Stimulated activated effector memory CD8-positive, alpha-beta T cell treated with anti-CD3 and anti-CD28 coated beads, Interleukin-12 subunit alpha, Interleukin-12 subunit beta, amount 100 ng/mL, for 72 hours (primary cell): ENCODE measurements at regions not wholly inside any gene's neighbourhood (a gene's known extent, or its start where the extent isn't known, plus 50 kb on each side); places are given as distances from the start of the nearest gene placed in this dataset.

Experiments
- ATAC-seq: fragments of 150-1000 bp; cut with Tn5 transposase; 2 replicates; pipeline ENCODE4 v1.10.0; 2021
- DNase-seq, 2 donors: peaks; one replicate each; pipeline ENCODE4 v3.0.0; 2021 to 2022; ENCODE audit warnings: low spot score in 2 of 2
- H3K27ac Mint-ChIP-seq: one replicate; pipeline ENCODE4 v1.8.0; 2022; ENCODE audit warnings: mild to moderate bottlenecking, mixed read lengths
- H3K36me3 Mint-ChIP-seq: one replicate; pipeline ENCODE4 v1.8.0; 2022; ENCODE audit warnings: mild to moderate bottlenecking, mixed read lengths
- H3K4me1 Mint-ChIP-seq: one replicate; pipeline ENCODE4 v1.8.0; 2022; ENCODE audit warnings: mixed read lengths
- H3K4me3 Mint-ChIP-seq: one replicate; pipeline ENCODE4 v1.8.0; 2022; ENCODE audit warnings: mild to moderate bottlenecking, mixed read lengths
- H3K9me3 Mint-ChIP-seq: one replicate; pipeline ENCODE4 v1.8.0; 2022; ENCODE audit warnings: mixed read lengths

DNA sequence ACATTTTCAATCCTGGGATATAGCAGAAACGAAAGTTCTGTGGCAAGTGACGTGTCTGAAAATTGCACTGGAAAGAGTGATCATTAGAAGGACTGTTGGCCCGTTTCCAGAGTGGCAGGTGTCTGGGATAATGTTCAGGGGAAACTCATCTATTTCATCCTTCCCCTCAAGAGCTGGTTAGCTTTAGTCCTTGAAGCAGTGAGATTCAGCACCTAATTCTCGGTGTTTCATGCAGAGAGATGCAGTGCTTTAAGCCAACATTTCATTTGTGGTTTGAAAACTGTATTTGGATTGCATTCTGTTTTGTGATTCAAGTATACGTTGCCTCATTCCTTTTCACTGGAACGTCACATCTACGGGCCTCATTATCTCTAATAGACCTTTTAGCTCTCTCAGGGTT is 205.0 kb upstream of the RAG2 start:
- H3K9me3 Mint-ChIP-seq, result no peaks in the 10 kb centered on the region
- no peak overlapping the region for H3K27ac Mint-ChIP-seq
- no peak overlapping the region for H3K4me3 Mint-ChIP-seq
- DNase-seq, result no peak
- H3K36me3 Mint-ChIP-seq, result no peaks in the 10 kb centered on the region
- no peaks in the 10 kb centered on the region for H3K4me1 Mint-ChIP-seq
- no peak for ATAC-seq

DNA sequence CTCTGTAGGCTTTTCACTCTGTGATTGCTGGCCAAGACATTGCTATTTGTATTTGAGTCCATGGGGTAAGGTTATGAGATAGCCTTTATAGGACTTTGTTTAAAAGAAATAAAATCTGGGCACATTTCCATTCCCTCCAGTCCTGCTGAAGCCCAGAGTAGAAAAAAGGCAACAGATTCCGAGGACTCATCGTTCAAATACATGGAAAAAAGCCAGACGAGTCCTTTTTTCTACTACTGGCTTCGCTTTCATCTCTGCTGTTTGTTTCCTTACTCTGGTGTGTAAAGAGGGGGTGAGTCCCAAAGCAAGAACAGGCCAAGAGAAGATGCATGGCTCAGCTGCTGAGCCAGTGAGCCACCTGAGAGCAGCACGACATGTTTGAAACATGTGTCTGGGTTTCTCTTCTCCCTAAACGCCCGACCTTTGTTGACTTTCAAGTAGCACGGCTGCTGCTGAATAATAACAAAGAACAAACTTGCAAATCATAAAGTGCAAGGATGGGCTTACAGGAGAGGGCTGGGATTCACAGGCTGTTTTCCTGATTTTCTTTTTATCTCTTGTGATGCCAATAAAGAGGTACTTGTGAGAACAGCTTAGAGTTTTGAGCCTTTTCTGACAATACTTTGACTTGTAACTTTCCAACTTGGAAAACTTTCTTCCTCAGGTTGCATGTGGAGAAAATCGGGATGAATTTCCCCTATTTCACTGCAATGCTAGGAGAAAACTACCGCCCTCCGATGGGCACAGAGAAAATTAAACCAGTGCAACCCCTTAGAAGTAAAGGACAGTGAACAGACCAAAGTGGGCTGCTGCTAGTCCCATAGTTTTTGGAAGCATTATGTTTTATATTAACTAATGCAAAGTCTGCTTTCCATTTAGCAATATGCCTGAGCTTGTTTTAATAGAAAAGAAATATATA is 195.2 kb upstream of the RAG2 start:
- Mint-ChIP-seq H3K4me3 (no peak overlapping the region), H3K36me3 (no peaks in the 10 kb centered on the region), H3K4me1 (no peaks in the 10 kb centered on the region), H3K27ac (no peak overlapping the region), H3K9me3 (no peaks in the 10 kb centered on the region)
- DNase-seq (no peak), ATAC-seq (no peak)

DNA sequence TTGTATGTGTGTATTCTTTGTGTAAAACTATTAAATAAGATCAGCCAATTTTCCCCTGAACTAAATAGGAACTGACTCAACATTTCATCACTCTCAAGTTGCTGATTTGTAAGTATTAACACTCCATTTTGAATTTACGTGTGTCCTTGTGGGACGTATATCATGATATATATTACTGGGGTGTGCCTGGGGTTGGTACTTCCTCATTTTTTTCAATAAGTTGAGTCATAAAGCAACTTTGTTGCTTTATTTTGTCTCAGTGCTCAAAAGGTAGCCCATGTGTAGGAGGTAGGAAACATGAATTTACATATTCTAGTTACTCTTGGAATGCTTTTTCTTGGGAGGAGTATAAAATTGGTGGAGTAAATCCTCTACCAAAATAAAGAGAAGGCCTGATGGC is 193.9 kb upstream of the RAG2 start:
- H3K27ac Mint-ChIP-seq, result no peak overlapping the region
- DNase-seq (no peak), ATAC-seq (no peak)
- no peak overlapping the region for H3K4me3 Mint-ChIP-seq
- H3K4me1 Mint-ChIP-seq, result no peaks in the 10 kb centered on the region
- no peaks in the 10 kb centered on the region for H3K36me3 Mint-ChIP-seq
- H3K9me3 Mint-ChIP-seq, result no peaks in the 10 kb centered on the region

DNA sequence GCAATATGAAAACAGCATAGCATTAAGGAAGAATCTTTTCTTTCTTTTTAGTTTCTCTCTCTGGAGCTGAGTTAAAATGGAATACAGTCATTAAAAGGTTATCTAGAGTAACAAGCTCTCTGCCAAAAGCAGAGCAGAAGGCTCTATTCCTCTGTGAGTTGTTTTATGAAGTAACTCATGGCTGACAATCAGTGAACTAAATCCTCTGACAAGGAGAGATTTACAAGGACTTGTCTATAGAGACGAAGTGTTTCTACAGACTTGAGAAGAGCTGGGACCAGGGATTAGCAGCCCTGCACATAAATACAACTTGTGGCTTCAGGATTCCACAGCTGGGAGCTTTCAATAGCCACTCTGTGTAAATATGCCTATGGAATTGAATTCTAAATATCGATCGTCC is 192.5 kb upstream of the RAG2 start:
- Mint-ChIP-seq H3K4me1 (no peaks in the 10 kb centered on the region), H3K36me3 (no peaks in the 10 kb centered on the region), H3K27ac (no peak overlapping the region), H3K4me3 (no peak overlapping the region), H3K9me3 (no peaks in the 10 kb centered on the region)
- no peak for ATAC-seq
- DNase-seq, result no peak

GRCh38 chr11:36783808-36784207 is 185.8 kb upstream of the RAG2 start:
- H3K9me3 Mint-ChIP-seq, result no peaks in the 10 kb centered on the region

DNA sequence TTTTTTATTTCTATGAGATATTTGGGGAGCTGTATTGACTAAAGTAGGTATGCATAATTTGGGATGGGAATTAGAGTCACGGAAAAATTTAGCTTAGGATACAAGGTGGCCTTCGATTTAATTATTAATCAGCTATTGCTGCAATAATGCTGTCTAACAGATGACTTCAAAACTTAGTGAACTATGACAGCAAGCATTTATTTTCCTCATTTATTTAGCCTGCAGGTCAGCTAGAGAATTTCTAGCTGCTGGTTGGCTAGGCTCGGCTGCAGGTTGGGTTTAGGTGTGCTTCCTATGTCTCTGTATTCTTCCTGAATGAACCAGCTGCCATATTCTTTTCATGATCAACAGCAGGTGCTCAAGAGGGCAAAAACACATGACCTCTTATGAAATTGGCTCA is 181.8 kb upstream of the RAG2 start:
- DNase-seq (no peak), ATAC-seq (no peak)
- Mint-ChIP-seq H3K9me3 (no peaks in the 10 kb centered on the region), H3K4me3 (no peak overlapping the region), H3K36me3 (no peaks in the 10 kb centered on the region), H3K4me1 (no peaks in the 10 kb centered on the region), H3K27ac (no peak overlapping the region)

More at GRCh38 chr11:36783808-36784207, 185.8 kb upstream of the RAG2 start:
- H3K4me3 Mint-ChIP-seq, result no peak overlapping the region
- DNase-seq (no peak), ATAC-seq (no peak)
- no peak overlapping the region for H3K27ac Mint-ChIP-seq
- H3K36me3 Mint-ChIP-seq, result no peaks in the 10 kb centered on the region
- no peaks in the 10 kb centered on the region for H3K4me1 Mint-ChIP-seq

GRCh38 chr11:36777311-36777710 is 179.3 kb upstream of the RAG2 start:
- no peaks in the 10 kb centered on the region for H3K4me1 Mint-ChIP-seq
- no peak for ATAC-seq
- H3K36me3 Mint-ChIP-seq, result no peaks in the 10 kb centered on the region
- no peak overlapping the region for H3K27ac Mint-ChIP-seq
- no peaks in the 10 kb centered on the region for H3K9me3 Mint-ChIP-seq
- no peak overlapping the region for H3K4me3 Mint-ChIP-seq
- DNase-seq, result no peak

DNA sequence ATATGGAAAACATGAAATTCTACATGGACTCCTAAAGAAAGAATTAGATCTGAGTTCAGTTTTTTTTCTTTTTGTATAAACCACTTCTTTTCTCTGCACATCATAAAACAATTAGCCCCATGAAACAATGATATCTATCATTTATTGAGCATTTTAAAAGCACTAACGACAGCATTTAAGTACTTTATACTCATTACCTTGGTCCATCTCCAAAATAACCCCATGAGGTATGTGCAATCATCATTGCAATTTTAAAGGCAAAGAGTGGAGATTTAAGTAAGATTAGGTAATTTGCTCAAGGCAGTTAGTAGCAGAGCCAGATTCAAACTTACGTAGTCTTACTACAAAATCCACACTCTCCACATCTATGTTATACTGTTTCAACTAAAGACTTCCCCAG is 177.7 kb upstream of the RAG2 start:
- DNase-seq, result no peak
- ATAC-seq, result no peak
- no peak overlapping the region for H3K4me3 Mint-ChIP-seq
- no peak overlapping the region for H3K27ac Mint-ChIP-seq
- H3K36me3 Mint-ChIP-seq, result no peaks in the 10 kb centered on the region
- no peaks in the 10 kb centered on the region for H3K9me3 Mint-ChIP-seq
- no peaks in the 10 kb centered on the region for H3K4me1 Mint-ChIP-seq

DNA sequence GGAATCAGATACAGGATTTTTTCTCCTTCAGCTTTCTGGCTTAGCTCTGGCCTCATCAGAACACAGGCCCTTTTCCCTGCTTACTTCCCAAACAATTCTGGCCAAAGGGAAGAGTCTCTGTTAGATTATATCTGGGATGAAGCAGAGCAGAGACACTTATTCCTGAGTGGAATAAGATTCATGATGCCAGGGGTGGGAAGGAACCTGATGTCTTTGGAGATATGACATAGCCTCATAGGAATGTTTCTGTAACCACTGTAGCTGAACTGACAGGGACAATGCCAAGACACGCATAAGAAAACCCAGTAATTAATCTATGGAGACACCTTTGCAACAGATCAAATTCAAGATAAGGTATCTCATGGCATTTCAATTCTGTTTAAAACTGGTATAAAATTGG is 177.1 kb upstream of the RAG2 start:
- H3K4me3 Mint-ChIP-seq, result no peak overlapping the region
- H3K36me3 Mint-ChIP-seq, result no peaks in the 10 kb centered on the region
- no peak for DNase-seq
- no peak for ATAC-seq
- H3K4me1 Mint-ChIP-seq, result no peaks in the 10 kb centered on the region
- no peaks in the 10 kb centered on the region for H3K9me3 Mint-ChIP-seq
- H3K27ac Mint-ChIP-seq, result no peak overlapping the region

GRCh38 chr11:36774603-36775002 is 176.6 kb upstream of the RAG2 start:
- Mint-ChIP-seq H3K36me3 (no peaks in the 10 kb centered on the region), H3K27ac (no peak overlapping the region), H3K9me3 (no peaks in the 10 kb centered on the region), H3K4me1 (no peaks in the 10 kb centered on the region), H3K4me3 (no peak overlapping the region)
- DNase-seq (no peak), ATAC-seq (no peak)

GRCh38 chr11:36763187-36763586 is 165.2 kb upstream of the RAG2 start:
- ATAC-seq (peak; percentile 43), DNase-seq (no peak)

GRCh38 chr11:36757075-36757474 is 159.0 kb upstream of the RAG2 start:
- H3K36me3 Mint-ChIP-seq, result no peaks in the 10 kb centered on the region
- no peaks in the 10 kb centered on the region for H3K4me1 Mint-ChIP-seq
- H3K9me3 Mint-ChIP-seq, result no peaks in the 10 kb centered on the region
- no peak overlapping the region for H3K4me3 Mint-ChIP-seq
- no peak for ATAC-seq
- DNase-seq, result no peak
- no peak overlapping the region for H3K27ac Mint-ChIP-seq

More at GRCh38 chr11:36763187-36763586, 165.2 kb upstream of the RAG2 start:
- Mint-ChIP-seq H3K4me3 (no peak overlapping the region), H3K4me1 (no peaks in the 10 kb centered on the region), H3K9me3 (no peaks in the 10 kb centered on the region), H3K27ac (no peak overlapping the region), H3K36me3 (no peaks in the 10 kb centered on the region)

GRCh38 chr11:36753960-36754359 is 155.9 kb upstream of the RAG2 start:
- Mint-ChIP-seq H3K4me1 (no peaks in the 10 kb centered on the region), H3K4me3 (no peak overlapping the region), H3K36me3 (no peaks in the 10 kb centered on the region), H3K9me3 (no peaks in the 10 kb centered on the region), H3K27ac (no peak overlapping the region)
- DNase-seq (no peak), ATAC-seq (no peak)

DNA sequence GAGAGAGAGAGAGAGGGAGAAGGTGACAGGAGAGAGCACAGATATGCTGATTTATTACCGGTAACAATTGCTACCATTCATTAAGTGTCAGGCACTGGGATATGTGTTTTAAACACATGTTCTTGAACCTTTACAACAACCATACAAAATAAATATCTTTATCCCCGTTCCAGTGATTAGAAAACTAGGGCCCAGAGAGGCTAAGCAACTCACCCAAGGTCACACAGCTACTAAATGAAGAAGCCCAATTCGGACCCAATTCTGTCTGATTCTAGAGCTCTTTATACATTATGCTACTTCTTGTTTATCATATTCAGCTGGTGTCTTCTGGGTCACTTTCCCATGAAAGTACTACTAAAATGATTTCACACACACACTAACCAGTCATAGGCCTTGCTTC is 154.0 kb upstream of the RAG2 start:
- H3K4me3 Mint-ChIP-seq, result no peak overlapping the region
- DNase-seq, result no peak
- H3K36me3 Mint-ChIP-seq, result no peaks in the 10 kb centered on the region
- H3K27ac Mint-ChIP-seq, result no peak overlapping the region
- no peaks in the 10 kb centered on the region for H3K9me3 Mint-ChIP-seq
- no peak for ATAC-seq
- peaks cover 5% of the 10 kb centered on the region for H3K4me1 Mint-ChIP-seq

GRCh38 chr11:36751335-36751781 is 153.3 kb upstream of the RAG2 start:
- ATAC-seq (no peak), DNase-seq (no peak)
- Mint-ChIP-seq H3K9me3 (no peaks in the 10 kb centered on the region), H3K4me1 (peaks cover 8% of the 10 kb centered on the region), H3K36me3 (no peaks in the 10 kb centered on the region), H3K4me3 (no peak overlapping the region), H3K27ac (no peak overlapping the region)

DNA sequence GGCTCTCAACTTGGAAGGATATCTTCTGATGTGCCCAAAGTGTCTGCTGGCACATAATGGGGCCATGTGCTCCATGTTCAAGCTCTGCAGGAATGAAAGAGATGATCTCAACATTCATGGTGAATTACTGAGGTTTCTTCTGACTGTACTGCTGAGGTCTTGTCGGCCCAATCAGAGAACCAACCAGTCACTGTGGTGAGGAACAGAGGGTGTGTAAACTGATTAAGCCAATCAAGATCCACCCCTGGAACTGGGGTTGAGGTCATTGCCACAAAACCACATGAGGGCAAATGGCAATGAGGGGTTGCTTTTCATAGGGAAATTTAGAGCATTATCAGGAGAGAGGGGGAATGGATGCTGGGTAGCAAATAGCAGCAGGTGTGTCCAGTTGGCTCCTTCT is 152.3 kb upstream of the RAG2 start:
- Mint-ChIP-seq H3K9me3 (no peaks in the 10 kb centered on the region), H3K4me1 (peaks cover 8% of the 10 kb centered on the region), H3K4me3 (no peak overlapping the region), H3K36me3 (no peaks in the 10 kb centered on the region), H3K27ac (no peak overlapping the region)
- DNase-seq (no peak), ATAC-seq (no peak)
